ENCODE measurements at regions not wholly inside any gene's neighbourhood (a gene's known extent, or its start where the extent isn't known, plus 50 kb on each side); places are given as distances from the start of the nearest gene placed in this dataset.
A peak's percentile ranks its signal among the peaks of the same experiment; 100 is the strongest.

DNA sequence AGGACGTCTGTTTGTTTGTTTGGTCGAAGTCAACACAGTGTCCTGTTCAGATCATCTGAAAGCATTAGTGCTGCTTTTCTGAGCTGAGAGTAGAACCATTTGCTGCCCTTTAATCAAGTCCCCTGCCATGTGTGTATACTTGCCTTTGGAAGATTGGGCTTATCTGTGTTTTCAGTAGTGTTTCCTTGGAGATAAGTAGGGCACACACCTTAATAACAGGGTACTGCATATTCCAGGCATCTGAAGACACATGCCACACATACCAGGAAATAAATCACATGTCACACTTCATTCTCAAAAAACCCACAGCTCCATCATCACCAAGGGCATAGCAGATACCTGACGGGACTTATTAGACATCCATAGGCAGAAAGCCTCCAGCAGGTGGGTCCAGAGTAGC lies 157.4 kb downstream of the SOX11 start:
- Histone ChIP-seq H3F3A (replicated peaks; ENCODE audit: insufficient read depth) (no peaks in the 10 kb centered on the region), H3K9me3 (no peaks in the 10 kb centered on the region; the same call in 1 of the 2 replicates), H2AFZ (ENCODE audit: low read depth) (no peak overlapping the region), H3K9ac (no peak overlapping the region), H3K4me1 (ENCODE audit: control insufficient read depth in 1 of 2, insufficient read depth in 2 of 2, low read depth in 1 of 2, low read length in 1 of 2) (peaks cover 0 to 16% of the 10 kb centered on the region in 2 experiments; a peak in 2 of 4 replicates), H3K27ac (ENCODE audit: low read depth in 2 of 2, low read length in 1 of 2) (peak overlapping the region in 1 of 2 experiments; percentile 62; a peak in 1 of 4 replicates), H3K27me3 (ENCODE audit: insufficient read depth) (no peaks in the 10 kb centered on the region), H3K4me3 (ENCODE audit: low read depth in 2 of 2, low read length in 1 of 2) (no peak overlapping the region), H3K9me2 (no peaks in the 10 kb centered on the region), H3K36me3 (replicated peaks in 1 of 2; ENCODE audit: control insufficient read depth in 1 of 2, insufficient read depth in 2 of 2, low read length in 1 of 2) (no peaks in the 10 kb centered on the region), H4K20me1 (ENCODE audit: insufficient read depth) (no peaks in the 10 kb centered on the region), H3K79me2 (ENCODE audit: insufficient read depth) (no peaks in the 10 kb centered on the region), H3K4me2 (no peak overlapping the region)
- 31% methylated on average over 3 of the region's 3 CpGs for WGBS (ENCODE audit: low lambda C conversion rate)
- TF ChIP-seq MEF2A (IDR thresholded peaks at IDR 0.05; ENCODE audit: borderline replicate concordance, low read depth) (no peak), RAD21 (IDR thresholded peaks at IDR 0.05; ENCODE audit: low read length) (no peak), EZH2phosphoT487 (IDR thresholded peaks at IDR 0.05; ENCODE audit: borderline replicate concordance, low read depth) (no peak)
- TF ChIP-seq, protein P1, sequence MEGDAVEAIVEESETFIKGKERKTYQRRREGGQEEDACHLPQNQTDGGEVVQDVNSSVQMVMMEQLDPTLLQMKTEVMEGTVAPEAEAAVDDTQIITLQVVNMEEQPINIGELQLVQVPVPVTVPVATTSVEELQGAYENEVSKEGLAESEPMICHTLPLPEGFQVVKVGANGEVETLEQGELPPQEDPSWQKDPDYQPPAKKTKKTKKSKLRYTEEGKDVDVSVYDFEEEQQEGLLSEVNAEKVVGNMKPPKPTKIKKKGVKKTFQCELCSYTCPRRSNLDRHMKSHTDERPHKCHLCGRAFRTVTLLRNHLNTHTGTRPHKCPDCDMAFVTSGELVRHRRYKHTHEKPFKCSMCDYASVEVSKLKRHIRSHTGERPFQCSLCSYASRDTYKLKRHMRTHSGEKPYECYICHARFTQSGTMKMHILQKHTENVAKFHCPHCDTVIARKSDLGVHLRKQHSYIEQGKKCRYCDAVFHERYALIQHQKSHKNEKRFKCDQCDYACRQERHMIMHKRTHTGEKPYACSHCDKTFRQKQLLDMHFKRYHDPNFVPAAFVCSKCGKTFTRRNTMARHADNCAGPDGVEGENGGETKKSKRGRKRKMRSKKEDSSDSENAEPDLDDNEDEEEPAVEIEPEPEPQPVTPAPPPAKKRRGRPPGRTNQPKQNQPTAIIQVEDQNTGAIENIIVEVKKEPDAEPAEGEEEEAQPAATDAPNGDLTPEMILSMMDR (IDR thresholded peaks at IDR 0.05), result no peak
- CTCF ChIA-PET, result no interaction called here
- DNase-seq, result no peak
- POLR2A ChIA-PET, result no interaction called here

DNA sequence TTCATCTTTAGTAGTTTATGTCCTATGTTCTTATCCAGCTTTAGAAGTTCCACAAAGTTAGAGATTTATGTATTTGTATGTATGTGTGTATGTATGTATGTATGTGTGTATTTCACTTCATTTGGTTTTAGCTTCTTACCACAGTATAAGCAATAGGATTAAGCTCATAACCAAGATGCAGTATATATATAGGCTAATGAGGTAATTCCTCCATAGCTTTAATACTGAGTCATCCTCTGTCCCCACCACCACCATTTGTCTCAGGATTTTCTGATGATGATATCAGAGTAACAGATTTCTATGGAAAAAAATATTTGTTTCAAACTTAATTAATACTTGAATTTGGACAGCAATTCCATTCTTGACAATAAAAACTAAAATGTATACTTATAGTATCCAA lies 159.2 kb downstream of the SOX11 start:
- TF ChIP-seq FOSL2 (IDR thresholded peaks at IDR 0.05; ENCODE audit: borderline replicate concordance, low read depth), result no peak
- no peak for TF ChIP-seq MEF2A (IDR thresholded peaks at IDR 0.05; ENCODE audit: borderline replicate concordance, low read depth)
- TF ChIP-seq TEAD4 (IDR thresholded peaks at IDR 0.05; ENCODE audit: borderline replicate concordance, insufficient read depth), result no peak
- TF ChIP-seq TAF1 (IDR thresholded peaks at IDR 0.05; ENCODE audit: borderline replicate concordance, low read depth, low read length), result no peak
- TF ChIP-seq EZH2phosphoT487 (IDR thresholded peaks at IDR 0.05; ENCODE audit: borderline replicate concordance, low read depth), result no peak
- H3K27ac ChIP-seq (ENCODE audit: low read depth in 2 of 2, low read length in 1 of 2), result no peak overlapping the region
- no peaks in the 10 kb centered on the region for H4K20me1 ChIP-seq (ENCODE audit: insufficient read depth)
- no peaks in the 10 kb centered on the region for H3F3A ChIP-seq (replicated peaks; ENCODE audit: insufficient read depth)
- H3K27me3 ChIP-seq (ENCODE audit: insufficient read depth), result no peaks in the 10 kb centered on the region
- H3K36me3 ChIP-seq (replicated peaks in 1 of 2; ENCODE audit: control insufficient read depth in 1 of 2, insufficient read depth in 2 of 2, low read length in 1 of 2), result no peaks in the 10 kb centered on the region
- DNase-seq, result no peak
- H2AFZ ChIP-seq (ENCODE audit: low read depth), result no peak overlapping the region
- peaks cover 0 to 16% of the 10 kb centered on the region in 2 experiments; a peak in 2 of 4 replicates for H3K4me1 ChIP-seq (ENCODE audit: control insufficient read depth in 1 of 2, insufficient read depth in 2 of 2, low read depth in 1 of 2, low read length in 1 of 2)
- H3K9me3 ChIP-seq, result no peaks in the 10 kb centered on the region; the same call in 1 of the 2 replicates
- no peaks in the 10 kb centered on the region for H3K9me2 ChIP-seq
- H3K4me2 ChIP-seq, result no peak overlapping the region
- H3K9ac ChIP-seq, result no peak overlapping the region
- H3K79me2 ChIP-seq (ENCODE audit: insufficient read depth), result no peaks in the 10 kb centered on the region
- POLR2A ChIA-PET, result no interaction called here
- no peak overlapping the region for H3K4me3 ChIP-seq (ENCODE audit: low read depth in 2 of 2, low read length in 1 of 2)
- CTCF ChIA-PET, result interaction anchor here (0.9 kb wide), 1 partner anchor 14 kb away, joined by 4 read pairs; no protein-coding TSS in a partner anchor

DNA sequence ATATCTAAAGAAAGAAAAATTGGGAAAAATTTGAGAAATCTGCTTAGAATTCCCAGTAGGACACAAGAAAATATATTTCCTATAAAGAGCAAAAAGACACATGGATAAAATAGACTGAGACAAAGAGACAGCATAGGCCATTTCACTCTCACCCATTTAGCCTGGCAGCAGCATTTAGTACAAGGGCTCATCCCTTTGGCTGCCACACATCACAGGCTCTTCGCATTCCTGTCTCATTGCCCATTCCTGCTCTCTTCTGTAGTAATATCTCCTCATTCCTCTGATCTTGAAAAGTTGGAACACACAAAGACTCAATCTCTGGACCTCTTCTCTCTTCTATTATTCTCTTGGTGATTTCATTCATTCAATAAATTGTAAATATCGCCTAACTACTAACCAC lies 162.6 kb downstream of the SOX11 start:
- 51% methylated on average over 2 of the region's 2 CpGs for WGBS (ENCODE audit: low lambda C conversion rate)
- no peak for TF ChIP-seq RAD21 (IDR thresholded peaks at IDR 0.05; ENCODE audit: low read length)
- no peak for TF ChIP-seq TEAD4 (IDR thresholded peaks at IDR 0.05; ENCODE audit: borderline replicate concordance, insufficient read depth)
- no peak for TF ChIP-seq FOXJ3 (CRISPR knock-in tag; IDR thresholded peaks at IDR 0.05)
- TF ChIP-seq, protein P2, sequence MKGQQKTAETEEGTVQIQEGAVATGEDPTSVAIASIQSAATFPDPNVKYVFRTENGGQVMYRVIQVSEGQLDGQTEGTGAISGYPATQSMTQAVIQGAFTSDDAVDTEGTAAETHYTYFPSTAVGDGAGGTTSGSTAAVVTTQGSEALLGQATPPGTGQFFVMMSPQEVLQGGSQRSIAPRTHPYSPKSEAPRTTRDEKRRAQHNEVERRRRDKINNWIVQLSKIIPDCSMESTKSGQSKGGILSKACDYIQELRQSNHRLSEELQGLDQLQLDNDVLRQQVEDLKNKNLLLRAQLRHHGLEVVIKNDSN (IDR thresholded peaks at IDR 0.05; ENCODE audit: borderline replicate concordance, low read depth), result no peak
- TF ChIP-seq GABPA (IDR thresholded peaks at IDR 0.05; ENCODE audit: low read depth), result no peak
- TF ChIP-seq RXRA (IDR thresholded peaks at IDR 0.05; ENCODE audit: borderline replicate concordance, low read depth), result no peak
- TF ChIP-seq, protein P3, sequence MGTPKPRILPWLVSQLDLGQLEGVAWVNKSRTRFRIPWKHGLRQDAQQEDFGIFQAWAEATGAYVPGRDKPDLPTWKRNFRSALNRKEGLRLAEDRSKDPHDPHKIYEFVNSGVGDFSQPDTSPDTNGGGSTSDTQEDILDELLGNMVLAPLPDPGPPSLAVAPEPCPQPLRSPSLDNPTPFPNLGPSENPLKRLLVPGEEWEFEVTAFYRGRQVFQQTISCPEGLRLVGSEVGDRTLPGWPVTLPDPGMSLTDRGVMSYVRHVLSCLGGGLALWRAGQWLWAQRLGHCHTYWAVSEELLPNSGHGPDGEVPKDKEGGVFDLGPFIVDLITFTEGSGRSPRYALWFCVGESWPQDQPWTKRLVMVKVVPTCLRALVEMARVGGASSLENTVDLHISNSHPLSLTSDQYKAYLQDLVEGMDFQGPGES (IDR thresholded peaks at IDR 0.05; ENCODE audit: low read depth, low read length), result no peak
- TF ChIP-seq MEF2A (IDR thresholded peaks at IDR 0.05; ENCODE audit: borderline replicate concordance, low read depth), result no peak
- no peak for TF ChIP-seq ELF1 (IDR thresholded peaks at IDR 0.05)
- no peak for TF ChIP-seq FOXM1 (IDR thresholded peaks at IDR 0.05; ENCODE audit: low read depth)
- TF ChIP-seq CHD2 (IDR thresholded peaks at IDR 0.05; ENCODE audit: low read length, partially characterized antibody), result no peak

More for the DNA sequence above, 162.6 kb downstream of the SOX11 start:
- POLR2A ChIA-PET, result no interaction called here
- Histone ChIP-seq H3K9ac (no peak overlapping the region), H3K4me3 (ENCODE audit: low read depth in 2 of 2, low read length in 1 of 2) (no peak overlapping the region), H3K4me2 (no peak overlapping the region), H3F3A (replicated peaks; ENCODE audit: insufficient read depth) (no peaks in the 10 kb centered on the region), H3K79me2 (ENCODE audit: insufficient read depth) (no peaks in the 10 kb centered on the region), H3K9me3 (no peaks in the 10 kb centered on the region), H2AFZ (ENCODE audit: low read depth) (no peak overlapping the region), H3K4me1 (ENCODE audit: control insufficient read depth in 1 of 2, insufficient read depth in 2 of 2, low read depth in 1 of 2, low read length in 1 of 2) (peaks cover 0 to 4% of the 10 kb centered on the region in 2 experiments; a peak in 1 of 4 replicates), H3K27ac (ENCODE audit: low read depth in 2 of 2, low read length in 1 of 2) (no peak overlapping the region), H3K36me3 (replicated peaks in 1 of 2; ENCODE audit: control insufficient read depth in 1 of 2, insufficient read depth in 2 of 2, low read length in 1 of 2) (no peaks in the 10 kb centered on the region), H3K27me3 (ENCODE audit: insufficient read depth) (no peaks in the 10 kb centered on the region), H3K9me2 (no peaks in the 10 kb centered on the region), H4K20me1 (ENCODE audit: insufficient read depth) (no peaks in the 10 kb centered on the region)
- CTCF ChIA-PET, result no interaction called here
- no peak for DNase-seq

All from SK-N-SH (cell line).